ENCODE measurements at regions not wholly inside any gene's neighbourhood (a gene's known extent, or its start where the extent isn't known, plus 50 kb on each side); places are given as distances from the start of the nearest gene placed in this dataset.
"Not testable (repeated sequence)": the region's sequence is repeated elsewhere in the genome, so short reads cannot be mapped to it uniquely, and the experiment has no call there.

- no peaks in the 10 kb centered on the region for H3K36me3 Mint-ChIP-seq (ENCODE audit: low read depth)
- no peak overlapping the region for H3K4me3 Mint-ChIP-seq
- no peaks in the 10 kb centered on the region for H3K9me3 Mint-ChIP-seq
- no peaks in the 10 kb centered on the region for H3K27me3 Mint-ChIP-seq
- no peak overlapping the region for H3K27ac Mint-ChIP-seq
- H3K4me1 Mint-ChIP-seq (ENCODE audit: low read depth), result peaks cover 6% of the 10 kb centered on the region
- DNase-seq, result no peak
These were observed 68.3 kb upstream of the RBPJ start for GRCh38 chr4:26252349-26253025.

GRCh38 chr4:26253968-26254367, 66.8 kb upstream of the RBPJ start:
- no peaks in the 10 kb centered on the region for H3K9me3 Mint-ChIP-seq
- no peaks in the 10 kb centered on the region for H3K36me3 Mint-ChIP-seq (ENCODE audit: low read depth)
- H3K4me3 Mint-ChIP-seq, result no peak overlapping the region
- no peaks in the 10 kb centered on the region for H3K27me3 Mint-ChIP-seq
- H3K27ac Mint-ChIP-seq, result no peak overlapping the region
- peaks cover 6% of the 10 kb centered on the region for H3K4me1 Mint-ChIP-seq (ENCODE audit: low read depth)
- no peak for DNase-seq

GRCh38 chr4:26255989-26256388, 64.8 kb upstream of the RBPJ start:
- Mint-ChIP-seq H3K4me3 (no peak overlapping the region), H3K4me1 (ENCODE audit: low read depth) (peaks cover 6% of the 10 kb centered on the region), H3K27ac (no peak overlapping the region), H3K27me3 (no peaks in the 10 kb centered on the region), H3K9me3 (no peaks in the 10 kb centered on the region), H3K36me3 (ENCODE audit: low read depth) (no peaks in the 10 kb centered on the region)
- DNase-seq, result no peak

- H3K4me1 Mint-ChIP-seq (ENCODE audit: low read depth); H3K27ac Mint-ChIP-seq; DNase-seq; H3K36me3 Mint-ChIP-seq (ENCODE audit: low read depth); H3K9me3 Mint-ChIP-seq; H3K4me3 Mint-ChIP-seq; H3K27me3 Mint-ChIP-seq: not testable (repeated sequence)
These were observed 63.4 kb upstream of the RBPJ start for GRCh38 chr4:26257444-26257843.

- Mint-ChIP-seq H3K9me3 (no peaks in the 10 kb centered on the region), H3K27me3 (no peaks in the 10 kb centered on the region), H3K4me3 (no peak overlapping the region), H3K4me1 (ENCODE audit: low read depth) (no peaks in the 10 kb centered on the region), H3K36me3 (ENCODE audit: low read depth) (no peaks in the 10 kb centered on the region), H3K27ac (no peak overlapping the region)
- DNase-seq, result no peak
These were observed 63.0 kb upstream of the RBPJ start for GRCh38 chr4:26257850-26258249.

- Mint-ChIP-seq H3K27ac (no peak overlapping the region), H3K4me3 (no peak overlapping the region), H3K27me3 (peaks cover 5% of the 10 kb centered on the region), H3K9me3 (no peaks in the 10 kb centered on the region), H3K4me1 (ENCODE audit: low read depth) (no peaks in the 10 kb centered on the region), H3K36me3 (ENCODE audit: low read depth) (no peaks in the 10 kb centered on the region)
- no peak for DNase-seq
These were observed 60.2 kb upstream of the RBPJ start for GRCh38 chr4:26260571-26260970.

- DNase-seq, result no peak
- Mint-ChIP-seq H3K9me3 (no peaks in the 10 kb centered on the region), H3K27me3 (peaks cover 5% of the 10 kb centered on the region), H3K27ac (no peak overlapping the region), H3K4me1 (ENCODE audit: low read depth) (no peaks in the 10 kb centered on the region), H3K4me3 (no peak overlapping the region), H3K36me3 (ENCODE audit: low read depth) (no peaks in the 10 kb centered on the region)
These were observed 59.4 kb upstream of the RBPJ start for GRCh38 chr4:26261405-26261804.

- no peaks in the 10 kb centered on the region for H3K4me1 Mint-ChIP-seq (ENCODE audit: low read depth)
- no peak overlapping the region for H3K27ac Mint-ChIP-seq
- no peak for DNase-seq
- no peaks in the 10 kb centered on the region for H3K9me3 Mint-ChIP-seq
- peaks cover 5% of the 10 kb centered on the region for H3K27me3 Mint-ChIP-seq
- no peaks in the 10 kb centered on the region for H3K36me3 Mint-ChIP-seq (ENCODE audit: low read depth)
- no peak overlapping the region for H3K4me3 Mint-ChIP-seq
These were observed 57.6 kb upstream of the RBPJ start for GRCh38 chr4:26263165-26263564.

- Mint-ChIP-seq H3K4me1 (ENCODE audit: low read depth) (peaks cover 5% of the 10 kb centered on the region), H3K4me3 (no peak overlapping the region), H3K27ac (no peak overlapping the region), H3K36me3 (ENCODE audit: low read depth) (no peaks in the 10 kb centered on the region), H3K9me3 (no peaks in the 10 kb centered on the region), H3K27me3 (peaks cover 5% of the 10 kb centered on the region)
- no peak for DNase-seq
These were observed 56.7 kb upstream of the RBPJ start for GRCh38 chr4:26264109-26264508.

- no peaks in the 10 kb centered on the region for H3K9me3 Mint-ChIP-seq
- no peak for DNase-seq
- H3K27me3 Mint-ChIP-seq, result peaks cover 5% of the 10 kb centered on the region
- H3K27ac Mint-ChIP-seq, result no peak overlapping the region
- peaks cover 7% of the 10 kb centered on the region for H3K4me1 Mint-ChIP-seq (ENCODE audit: low read depth)
- H3K4me3 Mint-ChIP-seq, result no peak overlapping the region
- H3K36me3 Mint-ChIP-seq (ENCODE audit: low read depth), result no peaks in the 10 kb centered on the region
These were observed 53.7 kb upstream of the RBPJ start for GRCh38 chr4:26267087-26267486.

- no peak for DNase-seq
- no peak overlapping the region for H3K27ac Mint-ChIP-seq
- peaks cover 5% of the 10 kb centered on the region for H3K27me3 Mint-ChIP-seq
- H3K4me3 Mint-ChIP-seq, result no peak overlapping the region
- no peaks in the 10 kb centered on the region for H3K9me3 Mint-ChIP-seq
- peaks cover 16% of the 10 kb centered on the region for H3K4me1 Mint-ChIP-seq (ENCODE audit: low read depth)
- no peaks in the 10 kb centered on the region for H3K36me3 Mint-ChIP-seq (ENCODE audit: low read depth)
These were observed 52.6 kb upstream of the RBPJ start for GRCh38 chr4:26268246-26268645.

- Mint-ChIP-seq H3K36me3 (ENCODE audit: low read depth) (no peaks in the 10 kb centered on the region), H3K9me3 (no peaks in the 10 kb centered on the region), H3K4me3 (no peak overlapping the region), H3K27me3 (peaks cover 5% of the 10 kb centered on the region), H3K4me1 (ENCODE audit: low read depth) (peaks cover 24% of the 10 kb centered on the region), H3K27ac (no peak overlapping the region)
- DNase-seq, result no peak
These were observed 51.8 kb upstream of the RBPJ start for GRCh38 chr4:26269038-26269437.

All from activated T-cell treated with anti-CD3 and anti-CD28 coated beads, Interleukin-2, amount 50 U/mL, for 24 hours (primary cell).